NT2/D1 (cell line): ENCODE measurements at regions not wholly inside any gene's neighbourhood (a gene's known extent, or its start where the extent isn't known, plus 50 kb on each side); places are given as distances from the start of the nearest gene placed in this dataset.

ENCODE experiments used
- DNase-seq: peaks from one replicate; pipeline ENCODE4 v3.0.0-alpha.2; 2011; ENCODE audit warnings: low read depth, low spot score
- H3K27me3 ChIP-seq: 2 replicates; pipeline ENCODE4 v1.6.0; 2011; ENCODE audit warnings: mild to moderate bottlenecking; ENCODE audit not compliant: insufficient read length, insufficient read depth
- H3K36me3 ChIP-seq: 2 replicates; pipeline ENCODE4 v1.6.1; 2011; ENCODE audit warnings: mild to moderate bottlenecking, low read length, mixed read lengths; ENCODE audit not compliant: insufficient read depth, insufficient read length
- H3K4me1 ChIP-seq: 2 replicates; pipeline ENCODE4 v1.5.1; 2011; ENCODE audit not compliant: insufficient read depth, insufficient read length
- H3K4me3 ChIP-seq: 2 replicates; pipeline ENCODE4 v1.5.1; 2011; ENCODE audit warnings: low read depth; ENCODE audit not compliant: insufficient read length
- H3K9ac ChIP-seq: 2 replicates; pipeline ENCODE4 v1.6.0; 2011; ENCODE audit warnings: low read depth; ENCODE audit not compliant: insufficient read length
- H3K9me3 ChIP-seq: 2 replicates; pipeline ENCODE4 v1.5.1; 2011; ENCODE audit warnings: mild to moderate bottlenecking, low read length; ENCODE audit not compliant: insufficient read depth
- SUZ12 ChIP-seq: IDR thresholded peaks from 2 replicates; pipeline ENCODE4 v1.6.1; 2011; ENCODE audit not compliant: insufficient read length, insufficient read depth; ENCODE audit errors: extremely low read depth
- YY1 ChIP-seq: IDR thresholded peaks from 2 replicates; pipeline ENCODE4 v1.6.1; 2011; ENCODE audit not compliant: insufficient read length, insufficient read depth
- ZNF274 ChIP-seq: IDR thresholded peaks from 2 replicates; pipeline ENCODE4 v1.6.1; 2011; ENCODE audit warnings: mild to moderate bottlenecking, low read depth, low read length

GRCh38 chr15:69744391-69745162 is 292.0 kb downstream of the RPLP1 start:
- no peaks in the 10 kb centered on the region for H3K27me3 ChIP-seq
- TF ChIP-seq YY1, result no peak
- no peak for TF ChIP-seq SUZ12
- TF ChIP-seq ZNF274, result no peak

GRCh38 chr15:69747193-69747592 is 294.6 kb downstream of the RPLP1 start:
- H3K4me3 ChIP-seq, result no peak overlapping the region
- peaks cover 14% of the 10 kb centered on the region; the same call in 1 of the 2 replicates for H3K9me3 ChIP-seq
- no peaks in the 10 kb centered on the region for H3K36me3 ChIP-seq
- no peak for DNase-seq
- H3K9ac ChIP-seq, result no peak overlapping the region
- H3K4me1 ChIP-seq, result peaks cover 10% of the 10 kb centered on the region
- H3K27me3 ChIP-seq, result no peaks in the 10 kb centered on the region
- no peak for TF ChIP-seq YY1

More at GRCh38 chr15:69744391-69745162, 292.0 kb downstream of the RPLP1 start:
- peaks cover 14% of the 10 kb centered on the region for H3K9me3 ChIP-seq
- H3K4me1 ChIP-seq, result peaks cover 10% of the 10 kb centered on the region
- no peak overlapping the region for H3K9ac ChIP-seq
- no peak overlapping the region for H3K4me3 ChIP-seq
- H3K36me3 ChIP-seq, result no peaks in the 10 kb centered on the region
- no peak for DNase-seq

- Histone ChIP-seq H3K4me1 (peaks cover 10% of the 10 kb centered on the region), H3K9me3 (peaks cover 17% of the 10 kb centered on the region), H3K9ac (no peak overlapping the region), H3K36me3 (no peaks in the 10 kb centered on the region), H3K27me3 (no peaks in the 10 kb centered on the region), H3K4me3 (no peak overlapping the region)
- DNase-seq, result no peak
- no peak for TF ChIP-seq SUZ12
- no peak for TF ChIP-seq ZNF274
- no peak for TF ChIP-seq YY1
Observed at GRCh38 chr15:69748131-69748530, 295.5 kb downstream of the RPLP1 start.

- H3K36me3 ChIP-seq, result no peaks in the 10 kb centered on the region
- no peaks in the 10 kb centered on the region for H3K27me3 ChIP-seq
- no peak overlapping the region for H3K4me3 ChIP-seq
- peaks cover 22% of the 10 kb centered on the region for H3K9me3 ChIP-seq
- H3K9ac ChIP-seq, result no peak overlapping the region
- TF ChIP-seq SUZ12 (no peak), ZNF274 (no peak), YY1 (no peak)
- H3K4me1 ChIP-seq, result peaks cover 10% of the 10 kb centered on the region
- DNase-seq, result no peak
Observed at GRCh38 chr15:69748576-69749185, 296.1 kb downstream of the RPLP1 start.

- no peaks in the 10 kb centered on the region for H3K36me3 ChIP-seq
- H3K9ac ChIP-seq, result no peak overlapping the region
- TF ChIP-seq SUZ12 (no peak), YY1 (no peak), ZNF274 (no peak)
- no peaks in the 10 kb centered on the region for H3K27me3 ChIP-seq
- H3K4me3 ChIP-seq, result no peak overlapping the region
- DNase-seq, result no peak
- peaks cover 25% of the 10 kb centered on the region for H3K9me3 ChIP-seq
- H3K4me1 ChIP-seq, result peaks cover 10% of the 10 kb centered on the region
Observed at GRCh38 chr15:69749274-69749673, 296.7 kb downstream of the RPLP1 start.

GRCh38 chr15:69749797-69750196 is 297.2 kb downstream of the RPLP1 start:
- Histone ChIP-seq H3K4me3 (no peak overlapping the region), H3K27me3 (no peaks in the 10 kb centered on the region), H3K36me3 (no peaks in the 10 kb centered on the region), H3K9me3 (peaks cover 25% of the 10 kb centered on the region), H3K4me1 (peaks cover 10% of the 10 kb centered on the region), H3K9ac (no peak overlapping the region)
- DNase-seq, result no peak
- TF ChIP-seq SUZ12, result no peak
- no peak for TF ChIP-seq YY1
- TF ChIP-seq ZNF274, result no peak

- peaks cover 25% of the 10 kb centered on the region for H3K9me3 ChIP-seq
- no peak overlapping the region for H3K9ac ChIP-seq
- TF ChIP-seq ZNF274, result no peak
- TF ChIP-seq SUZ12, result no peak
- no peaks in the 10 kb centered on the region for H3K27me3 ChIP-seq
- no peaks in the 10 kb centered on the region for H3K36me3 ChIP-seq
- H3K4me1 ChIP-seq, result peaks cover 10% of the 10 kb centered on the region
- no peak overlapping the region for H3K4me3 ChIP-seq
- DNase-seq, result no peak
Observed at GRCh38 chr15:69750253-69750652, 297.6 kb downstream of the RPLP1 start.
